ENCODE measurements at regions not wholly inside any gene's neighbourhood (a gene's known extent, or its start where the extent isn't known, plus 50 kb on each side); places are given as distances from the start of the nearest gene placed in this dataset.

- no peak for DNase-seq
- TF ChIP-seq POLR2A (IDR thresholded peaks at IDR 0.05) (no peak), CTCF (IDR thresholded peaks at IDR 0.05) (no peak)
- no peaks in the 10 kb centered on the region for H3K36me3 ChIP-seq
- H3K27ac ChIP-seq, result peak overlapping the region in 3 of 4 donors; percentile 14 to 29 (median 26)
- H3K4me1 ChIP-seq, result peaks cover 0 to 52% (median 25%) of the 10 kb centered on the region in 3 donors
- intact Hi-C loops (cut with DNase I), result no loop called here
- H3K9me3 ChIP-seq, result no peaks in the 10 kb centered on the region
- 62 to 64% methylated on average over 3 of the region's 3 CpGs for WGBS, 2 donors
- H3K4me3 ChIP-seq, result no peak overlapping the region
- no peaks in the 10 kb centered on the region for H3K27me3 ChIP-seq
Observed at GRCh38 chr18:22283397-22283796, 114.0 kb downstream of the GATA6 start.

GRCh38 chr18:22283116-22283395 lies 113.7 kb downstream of the GATA6 start:
- TF ChIP-seq CTCF (IDR thresholded peaks at IDR 0.05) (peak in 1 of 6 experiments; percentile 6), POLR2A (IDR thresholded peaks at IDR 0.05) (no peak)
- no peaks in the 10 kb centered on the region for H3K27me3 ChIP-seq
- H3K36me3 ChIP-seq, result no peaks in the 10 kb centered on the region
- no peaks in the 10 kb centered on the region for H3K9me3 ChIP-seq
- H3K4me3 ChIP-seq, result no peak overlapping the region
- DNase-seq, result no peak
- peak overlapping the region in 3 of 4 donors; percentile 14 to 29 (median 26) for H3K27ac ChIP-seq
- H3K4me1 ChIP-seq, result peaks cover 0 to 52% (median 25%) of the 10 kb centered on the region in 3 donors
- intact Hi-C loops (cut with DNase I), result no loop called here

- WGBS, 2 donors, result 39% methylated on average over 8 of the region's 8 CpGs
Observed at GRCh38 chr18:22282311-22283115, 113.1 kb downstream of the GATA6 start.

GRCh38 chr18:22280453-22280750 lies 111.0 kb downstream of the GATA6 start:
- no peak for TF ChIP-seq CTCF (IDR thresholded peaks at IDR 0.05)
- TF ChIP-seq POLR2A (IDR thresholded peaks at IDR 0.05), result no peak
- intact Hi-C loops (cut with DNase I), result no loop called here
- no peaks in the 10 kb centered on the region for H3K9me3 ChIP-seq
- H3K4me1 ChIP-seq, result peaks cover 0 to 28% (median 14%) of the 10 kb centered on the region in 3 donors
- H3K4me3 ChIP-seq, result no peak overlapping the region
- no peak overlapping the region for H3K27ac ChIP-seq
- DNase-seq, result no peak
- WGBS, 2 donors, result 94 to 100% methylated on average over 1 of the region's 1 CpG
- no peaks in the 10 kb centered on the region for H3K36me3 ChIP-seq
- no peaks in the 10 kb centered on the region for H3K27me3 ChIP-seq

More at GRCh38 chr18:22282311-22283115, 113.1 kb downstream of the GATA6 start:
- DNase-seq, result no peak
- H3K36me3 ChIP-seq, result no peaks in the 10 kb centered on the region
- H3K27me3 ChIP-seq, result no peaks in the 10 kb centered on the region
- peak overlapping the region; percentile 14 to 60 (median 56) for H3K27ac ChIP-seq
- peak in 1 of 6 experiments; percentile 12 for TF ChIP-seq CTCF (IDR thresholded peaks at IDR 0.05)
- no peak for TF ChIP-seq POLR2A (IDR thresholded peaks at IDR 0.05)
- no peak overlapping the region for H3K4me3 ChIP-seq
- H3K9me3 ChIP-seq, result no peaks in the 10 kb centered on the region
- intact Hi-C loops (cut with DNase I), result no loop called here
- H3K4me1 ChIP-seq, result peaks cover 0 to 49% (median 25%) of the 10 kb centered on the region in 3 donors

- Histone ChIP-seq H3K4me1 (peaks cover 0 to 23% (median 9%) of the 10 kb centered on the region in 3 donors), H3K27ac (no peak overlapping the region), H3K4me3 (no peak overlapping the region), H3K9me3 (no peaks in the 10 kb centered on the region), H3K27me3 (no peaks in the 10 kb centered on the region), H3K36me3 (no peaks in the 10 kb centered on the region)
- no peak for TF ChIP-seq CTCF (IDR thresholded peaks at IDR 0.05)
- TF ChIP-seq POLR2A (IDR thresholded peaks at IDR 0.05), result no peak
- WGBS, 2 donors, result 79 to 87% methylated on average over 10 of the region's 10 CpGs
- no peak for DNase-seq
- intact Hi-C loops (cut with DNase I), result no loop called here
Observed at GRCh38 chr18:22279741-22280452, 110.5 kb downstream of the GATA6 start.

Data from esophagus squamous epithelium (tissue), 5 donors.